COLO829 (cell line): ENCODE measurements at regions not wholly inside any gene's neighbourhood (a gene's known extent, or its start where the extent isn't known, plus 50 kb on each side); places are given as distances from the start of the nearest gene placed in this dataset.

Experiments used
- DNase-seq: peaks from one replicate; pipeline ENCODE4 v3.0.0; 2012; ENCODE audit warnings: low spot score

GRCh38 chr2:37809525-37809924 is 115.6 kb upstream of the RMDN2 start:
- DNase-seq: peak; percentile 46

- DNase-seq: no peak
These were observed 115.0 kb upstream of the RMDN2 start for GRCh38 chr2:37809931-37810570.

GRCh38 chr2:37812414-37812813 is 112.7 kb upstream of the RMDN2 start:
- DNase-seq: no peak

GRCh38 chr2:37812941-37813730 is 112.0 kb upstream of the RMDN2 start:
- DNase-seq: no peak

GRCh38 chr2:37816036-37816435 is 109.1 kb upstream of the RMDN2 start:
- no peak for DNase-seq

DNA sequence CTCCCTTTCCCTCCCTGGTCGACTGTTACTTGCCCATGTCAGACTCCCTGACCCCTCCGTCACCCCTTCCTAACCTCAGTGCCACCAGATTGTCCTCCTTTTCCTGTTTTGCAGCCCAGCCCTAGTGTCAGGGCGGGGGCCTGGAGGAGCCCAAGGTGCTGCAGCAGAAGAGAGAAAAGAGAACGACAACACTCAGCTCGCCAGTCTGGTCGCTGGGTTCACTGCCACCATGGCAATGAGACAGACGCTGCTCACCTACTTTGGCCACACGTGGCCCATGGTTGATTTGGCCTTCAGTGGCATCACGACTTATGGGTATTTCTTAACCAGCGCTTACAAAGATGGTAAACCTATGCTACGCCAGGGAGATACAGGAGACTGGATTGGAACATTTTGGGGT is 108.4 kb upstream of the RMDN2 start:
- no peak for DNase-seq

DNA sequence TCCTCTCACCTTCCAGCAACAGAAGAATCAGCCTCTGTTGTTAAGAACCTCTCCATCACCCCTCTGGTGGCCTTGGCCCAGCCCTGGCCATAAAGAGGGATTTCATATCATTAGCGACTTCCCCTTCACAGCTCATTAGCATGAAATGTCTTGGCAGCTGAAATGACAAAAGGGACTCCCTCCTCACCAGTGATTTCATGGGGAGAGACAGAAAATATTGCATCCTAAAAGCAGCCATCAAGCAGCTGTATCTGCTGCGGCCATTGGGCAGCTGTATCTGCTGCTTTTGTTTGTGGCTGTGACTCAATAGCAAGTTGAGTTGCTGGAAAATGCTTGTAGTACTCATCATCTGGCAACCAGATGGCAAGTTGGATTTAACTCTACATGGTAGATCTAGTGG is 105.9 kb upstream of the RMDN2 start:
- no peak for DNase-seq

DNA sequence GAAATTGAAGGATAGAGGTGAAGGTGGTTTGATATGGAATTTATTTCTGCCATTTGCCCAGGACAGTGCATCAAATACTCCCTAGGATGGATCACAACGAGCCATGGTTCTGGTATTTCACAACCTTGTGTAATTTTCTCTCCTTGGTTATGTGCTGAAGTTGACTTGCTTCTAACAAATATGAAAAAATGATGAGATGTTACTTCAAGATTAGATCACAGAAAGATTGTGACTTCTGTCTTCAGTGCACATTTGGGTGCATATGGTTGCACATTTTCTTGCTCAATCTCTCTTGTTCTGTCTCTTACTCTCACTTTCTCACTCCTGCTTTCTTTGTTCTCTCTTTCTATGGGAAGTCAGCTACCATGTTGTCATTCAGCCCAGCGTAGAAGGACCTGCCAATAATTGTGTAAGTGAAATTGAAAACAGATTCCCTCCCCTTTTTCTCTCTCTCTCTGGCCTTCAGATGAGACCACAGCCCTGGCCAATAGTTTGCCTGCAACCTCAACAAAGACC is 104.6 kb upstream of the RMDN2 start:
- no peak for DNase-seq

DNA sequence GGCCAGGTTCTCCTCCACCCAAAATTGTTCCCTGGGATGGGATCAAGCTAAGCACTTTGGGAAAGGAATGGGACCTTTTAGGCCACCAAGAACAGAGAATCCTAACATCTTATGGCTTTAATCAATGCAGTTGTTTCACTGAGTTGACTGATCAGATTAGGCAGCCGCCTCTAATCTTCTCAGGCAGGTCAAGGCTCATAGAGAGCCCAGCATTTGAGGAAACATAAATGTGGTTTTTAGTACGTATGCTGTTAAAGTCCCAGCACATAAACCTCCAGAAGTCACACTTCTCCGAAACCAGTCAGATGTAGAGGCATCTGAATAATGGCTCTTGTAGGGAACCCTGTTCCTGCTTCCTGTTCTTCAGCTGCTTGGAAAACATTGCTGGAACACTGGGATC is 99.5 kb upstream of the RMDN2 start:
- no peak for DNase-seq

DNA sequence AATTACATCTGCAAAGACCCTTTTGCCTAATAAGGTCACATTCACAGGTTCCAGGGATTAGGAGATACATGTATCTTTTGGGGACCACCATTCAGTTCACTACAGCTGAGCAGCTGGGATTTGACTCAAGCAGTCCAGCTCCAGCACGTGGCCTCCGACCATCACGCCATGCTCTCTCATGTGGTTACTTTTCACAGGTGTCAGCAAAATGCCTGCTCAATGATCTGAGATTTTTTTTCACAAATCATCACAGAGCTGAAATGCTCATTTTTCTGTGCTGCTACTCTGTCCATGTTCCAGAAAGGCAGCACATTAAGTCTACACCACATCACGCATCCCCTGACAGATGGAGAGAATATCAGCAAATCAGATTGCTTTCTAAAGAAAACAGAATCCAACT is 98.5 kb upstream of the RMDN2 start:
- no peak for DNase-seq

GRCh38 chr2:37827455-37827854 is 97.6 kb upstream of the RMDN2 start:
- DNase-seq: no peak

DNA sequence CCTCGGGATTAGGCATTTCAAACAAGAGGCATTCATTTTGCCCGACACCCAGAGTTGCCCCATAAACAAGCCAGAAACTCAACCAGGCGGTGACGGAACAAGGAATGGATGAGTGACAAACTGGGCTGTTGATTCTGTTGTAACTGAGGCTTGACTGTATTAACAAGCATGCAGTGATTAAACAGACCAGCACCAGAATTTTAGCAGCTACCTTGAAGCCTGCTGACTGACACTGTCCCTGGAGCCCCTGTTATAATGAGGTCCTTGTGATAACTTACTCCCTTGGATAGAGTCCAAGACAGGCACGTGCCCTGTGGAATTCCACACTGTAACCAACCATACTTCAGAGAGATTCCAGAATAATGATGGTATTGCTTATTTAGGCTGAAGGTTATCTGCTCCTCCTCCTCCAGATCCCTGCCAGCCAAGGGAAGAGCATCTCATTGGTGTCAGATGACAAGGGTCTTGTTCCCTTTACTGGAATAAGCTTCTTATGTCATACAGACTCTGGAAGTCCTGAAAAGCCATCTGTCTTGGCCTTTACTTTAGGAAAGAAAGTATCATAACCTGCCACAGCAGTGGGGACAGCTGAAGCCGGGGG is 97.1 kb upstream of the RMDN2 start:
- peak; percentile 43 for DNase-seq

DNA sequence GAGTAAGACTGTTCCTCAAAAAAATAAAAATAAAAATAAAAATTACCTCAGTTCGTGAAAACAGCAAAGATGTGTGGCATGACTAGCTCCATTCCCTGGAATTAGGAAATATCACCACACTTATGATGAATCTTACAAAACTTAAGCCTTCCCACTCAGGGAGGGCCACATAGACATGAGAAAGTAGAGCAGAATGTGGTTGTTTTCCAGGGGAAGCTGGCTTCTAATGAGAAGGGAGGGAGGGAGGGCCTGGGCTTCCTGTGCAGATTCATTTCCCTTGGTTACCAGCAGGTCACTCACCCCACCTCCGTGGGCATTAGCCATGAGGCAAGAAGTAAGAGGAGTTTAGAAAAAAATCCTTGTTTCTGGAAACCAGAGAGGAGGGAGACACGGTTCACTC is 95.9 kb upstream of the RMDN2 start:
- no peak for DNase-seq

DNA sequence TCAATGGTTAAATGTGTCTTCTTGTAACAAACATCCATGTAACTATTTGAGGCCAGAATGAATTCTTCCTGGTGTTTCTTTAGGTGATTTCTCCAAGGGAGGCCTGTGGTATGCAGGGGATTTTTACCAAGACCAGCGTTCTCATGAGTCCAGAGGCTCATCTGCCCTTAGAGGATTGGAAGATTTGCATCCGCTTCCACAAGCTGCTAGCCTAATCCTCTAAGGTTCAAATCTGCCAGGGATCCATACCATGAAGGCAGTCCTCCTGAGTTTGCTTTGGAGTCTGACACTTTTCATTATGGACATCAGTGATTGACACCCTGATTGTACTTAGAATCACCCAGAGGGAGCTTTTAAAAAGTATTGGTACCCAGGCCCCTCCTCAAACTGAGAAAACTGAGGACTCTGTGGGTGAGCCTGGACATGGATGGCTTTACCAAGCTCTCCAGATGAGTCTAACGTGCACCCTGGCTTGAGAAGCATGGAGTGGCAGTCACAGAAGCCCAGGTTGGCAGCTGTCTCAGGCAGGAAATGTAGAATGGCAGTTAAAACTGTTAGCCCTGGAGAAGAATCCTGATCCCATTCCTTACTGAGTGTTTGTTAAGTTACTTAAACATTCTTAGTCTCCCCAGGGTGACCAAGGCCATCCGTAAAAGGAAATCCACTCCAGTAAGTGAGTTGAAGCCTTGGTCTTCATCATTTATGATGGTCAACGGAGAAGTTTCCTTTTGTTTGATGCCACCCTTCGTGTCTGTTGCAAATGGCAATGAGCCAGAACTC is 95.3 kb upstream of the RMDN2 start:
- DNase-seq: no peak

GRCh38 chr2:37830636-37831035 is 94.5 kb upstream of the RMDN2 start:
- DNase-seq: no peak

- DNase-seq: no peak
These were observed 93.9 kb upstream of the RMDN2 start for GRCh38 chr2:37831081-37831780.

- peak; percentile 76 for DNase-seq
These were observed 92.4 kb upstream of the RMDN2 start for GRCh38 chr2:37832590-37833197.

DNA sequence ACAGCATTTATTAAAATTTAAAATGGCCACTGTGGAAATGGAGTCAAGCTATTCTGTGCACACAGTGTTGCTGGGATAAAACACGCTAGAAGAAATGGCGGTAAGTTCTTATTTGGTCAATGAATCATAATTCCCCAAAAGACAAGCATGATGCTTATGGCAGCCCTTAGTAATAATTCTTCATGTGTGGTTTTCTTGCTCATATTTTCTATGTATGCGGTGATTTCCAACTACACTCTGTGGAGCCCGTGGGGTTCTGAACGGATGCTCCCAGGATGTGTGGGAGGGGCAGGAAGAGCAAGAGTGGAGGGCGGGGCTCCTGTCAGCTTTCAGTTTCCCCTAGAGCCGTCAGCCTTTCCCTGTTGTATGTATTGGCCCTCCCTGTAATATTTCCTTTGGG is 91.7 kb upstream of the RMDN2 start:
- no peak for DNase-seq

DNA sequence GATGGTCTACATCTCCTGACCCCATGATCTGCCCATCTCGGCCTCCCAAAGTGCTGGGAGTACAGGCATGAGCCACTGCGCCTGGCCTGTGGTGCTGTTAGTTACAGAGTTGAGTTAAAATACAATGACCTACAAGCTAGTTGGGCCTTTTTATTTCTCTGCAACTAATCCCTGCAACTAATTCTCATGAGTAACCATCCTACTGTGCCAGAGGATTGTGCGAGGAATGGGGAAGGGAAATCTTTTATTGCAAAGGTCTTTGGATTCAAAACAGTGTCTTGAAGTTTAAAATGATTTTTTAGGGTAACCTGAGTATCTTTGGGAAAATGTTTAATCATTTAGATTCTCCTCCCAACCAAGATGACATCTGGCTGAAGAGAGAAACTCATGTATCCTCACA is 88.8 kb upstream of the RMDN2 start:
- no peak for DNase-seq

DNA sequence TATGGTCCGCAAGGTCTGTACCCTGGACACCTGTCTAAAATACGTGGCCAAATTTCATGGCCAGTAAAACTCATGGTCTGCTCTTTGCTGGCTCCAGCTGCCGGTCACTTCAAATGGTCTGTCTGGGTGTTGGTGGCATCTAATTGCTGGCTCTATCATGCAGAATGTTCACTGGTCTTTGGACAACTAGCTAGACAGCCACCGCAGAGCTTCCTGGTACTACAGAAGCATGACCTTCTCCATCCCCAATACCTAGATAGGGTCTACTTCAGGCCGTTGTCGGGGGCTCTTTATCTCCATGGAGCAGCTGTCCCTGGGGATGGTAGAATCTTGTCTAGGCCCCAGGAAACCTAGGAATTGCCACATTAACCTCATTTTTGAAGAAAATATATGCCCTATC is 88.4 kb upstream of the RMDN2 start:
- DNase-seq: no peak

GRCh38 chr2:37837628-37838328 is 87.3 kb upstream of the RMDN2 start:
- no peak for DNase-seq
